Ascending aorta (tissue), 2 donors: ENCODE measurements at regions not wholly inside any gene's neighbourhood (a gene's known extent, or its start where the extent isn't known, plus 50 kb on each side); places are given as distances from the start of the nearest gene placed in this dataset.

Source experiments
- DNase-seq, 2 donors: peaks; one replicate each; pipeline ENCODE4 v3.0.0-alpha.2; 2019; ENCODE audit warnings: low spot score in 2 of 2
- H3K27ac ChIP-seq, 2 donors: fragments of 200-600 bp; sonication (generic); one replicate each; pipeline ENCODE4 v1.5.1; 2016 to 2017; ENCODE audit warnings: mild to moderate bottlenecking in 1 of 2
- H3K27me3 ChIP-seq: fragments of 200-600 bp; sonication (generic); one replicate; pipeline ENCODE4 v1.5.1; 2017
- H3K36me3 ChIP-seq, 2 donors: fragments of 200-600 bp; sonication (generic); one replicate each; pipeline ENCODE4 v1.5.1; 2016
- H3K4me1 ChIP-seq, 2 donors: fragments of 200-600 bp; sonication (generic); one replicate each; pipeline ENCODE4 v1.5.1; 2016 to 2017; ENCODE audit warnings: mild to moderate bottlenecking in 1 of 2
- H3K4me3 ChIP-seq, 2 donors: fragments of 200-600 bp; sonication (generic); one replicate each; pipeline ENCODE4 v1.5.1; 2016 to 2017; ENCODE audit warnings: mild to moderate bottlenecking in 1 of 2
- H3K9me3 ChIP-seq, 2 donors: fragments of 200-600 bp; sonication (generic); one replicate each; pipeline ENCODE4 v1.5.1; 2016
- CTCF ChIP-seq, 3 experiments: fragments of 200-600 bp in 2 of 3; fragments of 450-650 bp in 1 of 3; sonication (generic) in 2 of 3; IDR thresholded peaks; one replicate each; pipeline ENCODE4 v1.5.1; 2016 to 2019; ENCODE audit warnings: antibody characterized with exemption in 3 of 3, mild to moderate bottlenecking in 1 of 3, moderate library complexity in 1 of 3
- intact Hi-C: fragments of 100-400 bp; cut with DNase I; formaldehyde crosslinking; loops from one replicate; pipeline ENCODE4 v1.15.1; 2023

DNA sequence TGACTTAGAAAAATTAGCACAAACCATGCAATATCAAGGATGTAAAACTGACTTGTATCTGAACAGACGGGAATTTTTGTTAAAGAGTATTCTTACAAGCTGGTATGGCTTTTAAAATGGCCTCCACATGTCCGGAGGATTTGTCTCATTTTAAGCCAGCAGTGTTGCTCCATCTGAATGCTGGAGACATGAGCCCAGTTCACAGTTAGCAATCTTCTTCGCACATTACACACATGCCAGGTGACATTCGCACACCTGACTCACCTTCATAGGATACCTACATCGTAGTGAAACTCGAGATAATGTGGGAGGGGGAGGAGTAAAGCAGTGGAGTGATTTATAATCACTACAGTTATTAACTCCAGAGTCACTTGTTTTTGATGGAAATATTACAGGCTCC, 231.8 kb upstream of the RBBP8 start:
- no peak overlapping the region for H3K27ac ChIP-seq
- no peak overlapping the region for H3K4me3 ChIP-seq
- no peak for TF ChIP-seq CTCF (IDR thresholded peaks at IDR 0.05)
- H3K9me3 ChIP-seq, result no peaks in the 10 kb centered on the region
- intact Hi-C loops, result loop anchor here (10.0 kb wide), 2 partner anchors 537 to 707 kb away; partner anchors contain the start of gene GATA6
- no peaks in the 10 kb centered on the region for H3K27me3 ChIP-seq
- no peak for DNase-seq
- no peaks in the 10 kb centered on the region for H3K36me3 ChIP-seq
- no peaks in the 10 kb centered on the region for H3K4me1 ChIP-seq

DNA sequence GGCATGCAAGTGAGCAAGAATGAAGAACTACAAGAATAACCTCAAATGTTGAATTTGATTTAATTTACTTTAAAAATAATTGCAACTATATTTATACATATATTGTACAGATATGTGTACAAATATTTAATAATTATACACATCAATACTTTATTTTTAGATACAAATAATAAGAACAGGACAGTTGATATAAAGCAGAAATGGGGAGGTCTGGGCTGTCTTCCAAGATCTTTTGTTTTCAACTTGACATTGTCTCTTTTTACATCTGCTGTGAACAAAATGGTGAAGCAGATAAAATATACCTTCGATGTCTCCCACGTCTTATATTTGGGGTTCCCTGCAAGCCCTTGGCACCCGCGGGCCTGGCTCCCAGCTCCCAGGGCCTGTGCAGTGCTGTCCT, 231.3 kb upstream of the RBBP8 start:
- Histone ChIP-seq H3K27me3 (no peaks in the 10 kb centered on the region), H3K4me3 (no peak overlapping the region), H3K4me1 (no peaks in the 10 kb centered on the region), H3K9me3 (no peaks in the 10 kb centered on the region), H3K36me3 (no peaks in the 10 kb centered on the region), H3K27ac (no peak overlapping the region)
- intact Hi-C loops, result loop anchor here (10.0 kb wide), 2 partner anchors 537 to 707 kb away; partner anchors contain the start of gene GATA6
- no peak for TF ChIP-seq CTCF (IDR thresholded peaks at IDR 0.05)
- DNase-seq, result no peak

- intact Hi-C loops, result loop anchor here (10.0 kb wide), 2 partner anchors 538 to 708 kb away; partner anchors contain the start of gene GATA6
Observed at GRCh38 chr18:22702806-22703205, 230.3 kb upstream of the RBBP8 start.

GRCh38 chr18:22703883-22704585, 229.1 kb upstream of the RBBP8 start:
- TF ChIP-seq CTCF (IDR thresholded peaks at IDR 0.05), result peak; percentile 25 to 60 (median 48)
- DNase-seq, result no peak
- Histone ChIP-seq H3K27me3 (no peaks in the 10 kb centered on the region), H3K27ac (no peak overlapping the region), H3K4me3 (no peak overlapping the region), H3K9me3 (no peaks in the 10 kb centered on the region), H3K4me1 (no peaks in the 10 kb centered on the region), H3K36me3 (no peaks in the 10 kb centered on the region)
- intact Hi-C loops, result loop anchor here (10.0 kb wide), 2 partner anchors 539 to 709 kb away; partner anchors contain the start of gene GATA6

More at GRCh38 chr18:22702806-22703205, 230.3 kb upstream of the RBBP8 start:
- Histone ChIP-seq H3K27ac (no peak overlapping the region), H3K36me3 (no peaks in the 10 kb centered on the region), H3K4me1 (no peaks in the 10 kb centered on the region), H3K4me3 (no peak overlapping the region), H3K9me3 (no peaks in the 10 kb centered on the region), H3K27me3 (no peaks in the 10 kb centered on the region)
- no peak for DNase-seq
- TF ChIP-seq CTCF (IDR thresholded peaks at IDR 0.05), result no peak

DNA sequence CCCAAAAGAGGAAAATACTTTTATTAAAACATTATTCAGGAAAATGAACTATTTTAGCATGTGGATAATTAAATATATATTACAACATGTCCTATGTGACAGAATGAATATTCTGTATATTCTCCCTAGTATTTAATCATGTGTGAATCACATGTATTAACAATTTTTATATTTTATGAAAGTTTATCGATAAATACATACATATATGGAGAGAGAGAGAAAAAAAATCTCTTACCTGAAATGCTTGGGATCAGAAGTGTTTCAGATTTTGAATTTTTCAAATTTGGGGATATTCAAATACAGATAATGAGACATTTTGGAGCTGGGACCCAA, 228.6 kb upstream of the RBBP8 start:
- Histone ChIP-seq H3K4me3 (no peak overlapping the region), H3K36me3 (no peaks in the 10 kb centered on the region), H3K9me3 (no peaks in the 10 kb centered on the region), H3K27me3 (no peaks in the 10 kb centered on the region), H3K27ac (no peak overlapping the region), H3K4me1 (no peaks in the 10 kb centered on the region)
- intact Hi-C loops, result loop anchor here (10.0 kb wide), 2 partner anchors 540 to 710 kb away; partner anchors contain the start of gene GATA6
- TF ChIP-seq CTCF (IDR thresholded peaks at IDR 0.05), result no peak
- no peak for DNase-seq
